CD4-positive, alpha-beta T cell treated with Interferon alpha-2 for 1 hour (primary cell): ENCODE measurements at regions not wholly inside any gene's neighbourhood (a gene's known extent, or its start where the extent isn't known, plus 50 kb on each side); places are given as distances from the start of the nearest gene placed in this dataset.
"Not testable (repeated sequence)": the region's sequence is repeated elsewhere in the genome, so short reads cannot be mapped to it uniquely, and the experiment has no call there.

Source experiments
- DNase-seq, 2 donors: peaks; one replicate each; pipeline ENCODE4 v3.0.0-alpha.2; 2020 to 2022

- no peak for DNase-seq
These were observed 351.4 kb downstream of the ZNF326 start for GRCh38 chr1:90346349-90346748.

- no peak for DNase-seq
These were observed 350.2 kb downstream of the ZNF326 start for GRCh38 chr1:90344963-90345730.

GRCh38 chr1:90341516-90341915 is 346.6 kb downstream of the ZNF326 start:
- DNase-seq: no peak

- DNase-seq: peak in 1 of 2 donors; percentile 2
These were observed 345.7 kb downstream of the ZNF326 start for GRCh38 chr1:90340606-90341005.

GRCh38 chr1:90339811-90340210 is 344.9 kb downstream of the ZNF326 start:
- no peak for DNase-seq

GRCh38 chr1:90336552-90337324 is 341.8 kb downstream of the ZNF326 start:
- DNase-seq: no peak

GRCh38 chr1:90335558-90335957 is 340.6 kb downstream of the ZNF326 start:
- no peak for DNase-seq

GRCh38 chr1:90334137-90334536 is 339.2 kb downstream of the ZNF326 start:
- no peak for DNase-seq

GRCh38 chr1:90325168-90325567 is 330.3 kb downstream of the ZNF326 start:
- DNase-seq: no peak

GRCh38 chr1:90322186-90322585 is 327.3 kb downstream of the ZNF326 start:
- no peak for DNase-seq

GRCh38 chr1:90319918-90320317 is 325.0 kb downstream of the ZNF326 start:
- no peak for DNase-seq

- no peak for DNase-seq
These were observed 323.5 kb downstream of the ZNF326 start for GRCh38 chr1:90318431-90318830.

GRCh38 chr1:90317628-90318027 is 322.7 kb downstream of the ZNF326 start:
- DNase-seq: no peak

- DNase-seq: no peak
These were observed 319.6 kb downstream of the ZNF326 start for GRCh38 chr1:90314533-90314932.

GRCh38 chr1:90313778-90314177 is 318.9 kb downstream of the ZNF326 start:
- DNase-seq: no peak

- DNase-seq: no peak
These were observed 314.9 kb downstream of the ZNF326 start for GRCh38 chr1:90309806-90310205.

- DNase-seq: no peak
These were observed 313.5 kb downstream of the ZNF326 start for GRCh38 chr1:90308421-90308820.

GRCh38 chr1:90305577-90305976 is 310.7 kb downstream of the ZNF326 start:
- no peak for DNase-seq

- no peak for DNase-seq
These were observed 301.4 kb downstream of the ZNF326 start for GRCh38 chr1:90296327-90296726.

GRCh38 chr1:90295534-90295933 is 300.6 kb downstream of the ZNF326 start:
- DNase-seq: no peak

- no peak for DNase-seq
These were observed 296.7 kb downstream of the ZNF326 start for GRCh38 chr1:90291431-90292216.

GRCh38 chr1:90282811-90283210 is 287.9 kb downstream of the ZNF326 start:
- DNase-seq: no peak

GRCh38 chr1:90281886-90282285 is 287.0 kb downstream of the ZNF326 start:
- DNase-seq: not testable (repeated sequence)
